PFSK-1 (cell line): ENCODE measurements at regions not wholly inside any gene's neighbourhood (a gene's known extent, or its start where the extent isn't known, plus 50 kb on each side); places are given as distances from the start of the nearest gene placed in this dataset.

Experiments used
- FOXP2 ChIP-seq: optimal IDR thresholded peaks from 2 replicates; pipeline ENCODE3; 2011; ENCODE audit warnings: borderline replicate concordance, control low read depth, inconsistent platforms; ENCODE audit not compliant: insufficient read depth; ENCODE audit errors: extremely low read length, extremely low read depth
- POLR2AphosphoS5 ChIP-seq: IDR thresholded peaks from 2 replicates; pipeline ENCODE4 v1.6.1; 2012; ENCODE audit warnings: low read depth, mild to moderate bottlenecking, control low read depth, low read length, moderate library complexity
- SIN3A ChIP-seq: IDR thresholded peaks from 2 replicates; pipeline ENCODE4 v1.6.1; 2012; ENCODE audit warnings: mild to moderate bottlenecking, low read length, moderate library complexity, borderline replicate concordance; ENCODE audit not compliant: insufficient read depth
- TAF1 ChIP-seq: IDR thresholded peaks from 2 replicates; pipeline ENCODE4 v1.6.1; 2012; ENCODE audit warnings: low read length, control low read depth, borderline replicate concordance; ENCODE audit not compliant: insufficient read depth
- TF ChIP-seq, protein P1 (sequence below), 2 experiments: IDR thresholded peaks; 2 replicates each; pipeline versions ENCODE4 v1.6.1 to v1.8.0; 2011 to 2012; ENCODE audit warnings: low read depth in 2 of 2, low read length in 2 of 2, control low read depth in 1 of 2, inconsistent platforms in 1 of 2, mild to moderate bottlenecking in 1 of 2, moderate library complexity in 1 of 2; ENCODE audit not compliant: insufficient read depth in 1 of 2

DNA sequence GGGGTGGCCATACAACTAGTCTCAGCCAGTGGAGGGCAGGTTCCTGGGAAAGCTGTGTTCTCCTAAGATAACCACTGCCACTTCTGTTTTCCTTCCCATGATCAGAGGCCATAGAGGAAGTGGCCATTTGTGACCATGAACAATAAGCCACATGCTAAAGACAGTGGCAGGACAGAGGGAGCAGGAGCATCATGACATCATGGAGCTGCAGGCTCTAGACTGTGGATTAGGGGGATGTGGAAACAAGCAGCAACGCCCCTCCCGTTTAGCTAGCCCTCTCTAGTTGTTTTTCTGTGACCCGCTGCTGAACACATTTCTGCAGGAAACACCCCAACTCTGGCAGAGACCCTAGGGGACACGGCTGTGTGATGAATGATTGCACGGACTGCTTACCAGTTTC, 195.0 kb upstream of the NECTIN1 start:
- no peak for TF ChIP-seq POLR2AphosphoS5
- no peak for TF ChIP-seq TAF1
- TF ChIP-seq, protein P1, sequence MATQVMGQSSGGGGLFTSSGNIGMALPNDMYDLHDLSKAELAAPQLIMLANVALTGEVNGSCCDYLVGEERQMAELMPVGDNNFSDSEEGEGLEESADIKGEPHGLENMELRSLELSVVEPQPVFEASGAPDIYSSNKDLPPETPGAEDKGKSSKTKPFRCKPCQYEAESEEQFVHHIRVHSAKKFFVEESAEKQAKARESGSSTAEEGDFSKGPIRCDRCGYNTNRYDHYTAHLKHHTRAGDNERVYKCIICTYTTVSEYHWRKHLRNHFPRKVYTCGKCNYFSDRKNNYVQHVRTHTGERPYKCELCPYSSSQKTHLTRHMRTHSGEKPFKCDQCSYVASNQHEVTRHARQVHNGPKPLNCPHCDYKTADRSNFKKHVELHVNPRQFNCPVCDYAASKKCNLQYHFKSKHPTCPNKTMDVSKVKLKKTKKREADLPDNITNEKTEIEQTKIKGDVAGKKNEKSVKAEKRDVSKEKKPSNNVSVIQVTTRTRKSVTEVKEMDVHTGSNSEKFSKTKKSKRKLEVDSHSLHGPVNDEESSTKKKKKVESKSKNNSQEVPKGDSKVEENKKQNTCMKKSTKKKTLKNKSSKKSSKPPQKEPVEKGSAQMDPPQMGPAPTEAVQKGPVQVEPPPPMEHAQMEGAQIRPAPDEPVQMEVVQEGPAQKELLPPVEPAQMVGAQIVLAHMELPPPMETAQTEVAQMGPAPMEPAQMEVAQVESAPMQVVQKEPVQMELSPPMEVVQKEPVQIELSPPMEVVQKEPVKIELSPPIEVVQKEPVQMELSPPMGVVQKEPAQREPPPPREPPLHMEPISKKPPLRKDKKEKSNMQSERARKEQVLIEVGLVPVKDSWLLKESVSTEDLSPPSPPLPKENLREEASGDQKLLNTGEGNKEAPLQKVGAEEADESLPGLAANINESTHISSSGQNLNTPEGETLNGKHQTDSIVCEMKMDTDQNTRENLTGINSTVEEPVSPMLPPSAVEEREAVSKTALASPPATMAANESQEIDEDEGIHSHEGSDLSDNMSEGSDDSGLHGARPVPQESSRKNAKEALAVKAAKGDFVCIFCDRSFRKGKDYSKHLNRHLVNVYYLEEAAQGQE (IDR thresholded peaks at IDR 0.05; ENCODE audit: insufficient read depth in 1 of 2, low read depth in 2 of 2, low read length in 2 of 2), result no peak
- TF ChIP-seq SIN3A, result no peak
- no peak for TF ChIP-seq FOXP2
